NCI-H82 treated with DMSO at 0.1 percent for 48 hours (cell line): ENCODE measurements at regions not wholly inside any gene's neighbourhood (a gene's known extent, or its start where the extent isn't known, plus 50 kb on each side); places are given as distances from the start of the nearest gene placed in this dataset.

Experiments used
- DNase-seq: peaks from one replicate; lab custom pipeline; 2025; ENCODE audit not compliant: unreplicated experiment; lab: John Stamatoyannopoulos, UW

- no peak for DNase-seq
These were observed 227.2 kb upstream of the MKLN1 start for GRCh38 chr7:131100357-131101054.

GRCh38 chr7:131103997-131104396 is 223.7 kb upstream of the MKLN1 start:
- DNase-seq = no peak

GRCh38 chr7:131104596-131105293 is 222.9 kb upstream of the MKLN1 start:
- no peak for DNase-seq

- DNase-seq = no peak
These were observed 222.3 kb upstream of the MKLN1 start for GRCh38 chr7:131105294-131105798.

- peak; percentile 14 for DNase-seq
These were observed 221.6 kb upstream of the MKLN1 start for GRCh38 chr7:131105799-131106680.

- DNase-seq = no peak
These were observed 220.9 kb upstream of the MKLN1 start for GRCh38 chr7:131106681-131107336.

- DNase-seq = peak; percentile 30
These were observed 220.1 kb upstream of the MKLN1 start for GRCh38 chr7:131107337-131108211.

GRCh38 chr7:131108212-131108940 is 219.3 kb upstream of the MKLN1 start:
- DNase-seq = no peak

- no peak for DNase-seq
These were observed 218.5 kb upstream of the MKLN1 start for GRCh38 chr7:131109011-131109758.

GRCh38 chr7:131109759-131110296 is 217.8 kb upstream of the MKLN1 start:
- DNase-seq = peak; percentile 24

GRCh38 chr7:131110297-131111080 is 217.2 kb upstream of the MKLN1 start:
- DNase-seq = no peak

- peak; percentile 50 for DNase-seq
These were observed 216.5 kb upstream of the MKLN1 start for GRCh38 chr7:131111081-131111576.

- no peak for DNase-seq
These were observed 215.9 kb upstream of the MKLN1 start for GRCh38 chr7:131111792-131112191.

GRCh38 chr7:131112431-131112830 is 215.2 kb upstream of the MKLN1 start:
- no peak for DNase-seq

GRCh38 chr7:131115340-131115739 is 212.3 kb upstream of the MKLN1 start:
- no peak for DNase-seq

- DNase-seq = no peak
These were observed 210.2 kb upstream of the MKLN1 start for GRCh38 chr7:131117439-131117838.

- DNase-seq = no peak
These were observed 208.3 kb upstream of the MKLN1 start for GRCh38 chr7:131119381-131119780.
